Fibroblast of peridontal ligament (primary cell): ENCODE measurements at regions not wholly inside any gene's neighbourhood (a gene's known extent, or its start where the extent isn't known, plus 50 kb on each side); places are given as distances from the start of the nearest gene placed in this dataset.

ENCODE experiments used
- DNase-seq: peaks from one replicate; pipeline ENCODE4 v3.0.0-alpha.2; 2010; ENCODE audit errors: extremely low read depth

DNA sequence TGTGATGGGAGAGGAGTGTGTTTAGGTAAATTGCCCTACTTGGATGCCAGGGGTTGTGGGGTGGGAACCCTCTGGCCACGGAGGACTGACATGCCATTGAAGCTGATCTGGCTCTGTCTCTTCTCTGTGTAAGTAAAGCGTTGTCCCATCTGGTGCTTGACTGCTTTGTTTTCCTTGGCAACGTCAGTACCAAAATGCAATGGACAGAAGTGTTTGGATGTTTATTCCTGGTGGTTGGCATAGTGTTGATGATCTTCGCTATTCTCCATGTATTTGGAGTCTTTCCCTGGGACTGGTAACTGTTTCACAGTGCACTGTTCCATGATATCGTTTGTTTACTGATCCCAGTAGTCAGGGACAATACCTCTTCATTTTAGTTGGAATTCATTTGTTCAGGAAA is 130.5 kb upstream of the MCTP2 start:
- DNase-seq, result no peak

DNA sequence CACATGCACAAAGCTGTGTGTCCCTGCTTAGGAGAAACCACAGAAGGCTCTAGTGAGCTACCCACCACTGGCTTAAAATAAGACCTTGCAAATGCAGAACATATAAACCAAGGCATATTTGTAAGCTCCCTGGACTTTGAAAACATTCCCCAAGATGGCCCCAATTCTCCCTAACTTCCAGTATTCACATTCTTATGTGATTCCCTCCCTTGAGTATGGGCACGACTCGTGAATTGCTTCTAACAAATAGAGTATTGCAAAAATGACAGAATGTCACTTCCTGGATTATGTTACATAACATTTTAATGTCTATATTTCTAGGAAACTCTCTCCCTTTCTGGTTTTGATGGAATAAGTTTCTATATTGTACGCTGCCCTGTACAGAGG is 131.8 kb upstream of the MCTP2 start:
- no peak for DNase-seq

GRCh38 chr15:94098921-94099573 is 132.3 kb upstream of the MCTP2 start:
- no peak for DNase-seq

GRCh38 chr15:94097552-94097951 is 133.8 kb upstream of the MCTP2 start:
- no peak for DNase-seq

DNA sequence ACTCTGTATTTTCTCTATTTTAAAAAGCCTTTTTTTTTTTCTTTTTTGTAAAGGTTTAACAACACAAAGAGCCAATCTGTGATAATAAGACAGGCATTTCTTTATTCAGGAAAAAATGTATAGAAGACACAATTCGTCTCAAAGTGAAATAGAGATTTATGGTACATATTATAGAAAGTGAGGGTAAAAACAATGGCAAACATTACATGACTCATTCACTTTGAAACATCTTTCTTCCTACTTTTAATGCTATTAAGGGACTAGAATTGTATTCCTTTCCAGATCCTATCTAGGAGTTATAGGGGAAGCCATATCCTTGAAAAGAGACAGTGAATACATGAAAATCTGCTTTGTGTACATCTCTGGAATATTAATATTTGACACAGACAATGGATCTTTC is 137.1 kb upstream of the MCTP2 start:
- no peak for DNase-seq

DNA sequence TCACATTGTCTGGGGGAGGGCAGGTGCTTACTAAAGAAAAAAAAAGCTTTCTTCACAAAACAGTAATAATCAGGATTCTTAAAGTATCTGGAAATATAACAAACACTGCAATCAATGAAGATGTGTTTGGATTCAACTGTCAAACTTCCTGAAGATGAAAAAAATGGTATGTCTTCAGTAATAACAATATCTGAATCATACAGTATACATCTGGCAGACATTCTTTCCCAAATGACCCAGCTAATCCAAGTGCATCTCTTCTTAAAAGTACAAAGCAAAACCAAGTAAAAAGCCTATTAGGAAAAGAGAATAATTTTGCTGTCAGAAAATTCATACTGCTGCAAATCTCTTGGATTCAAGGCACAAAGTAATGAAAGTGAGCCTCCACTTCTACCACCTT is 145.0 kb upstream of the MCTP2 start:
- DNase-seq, result no peak

- no peak for DNase-seq
Observed at GRCh38 chr15:94083467-94084052, 147.8 kb upstream of the MCTP2 start.

DNA sequence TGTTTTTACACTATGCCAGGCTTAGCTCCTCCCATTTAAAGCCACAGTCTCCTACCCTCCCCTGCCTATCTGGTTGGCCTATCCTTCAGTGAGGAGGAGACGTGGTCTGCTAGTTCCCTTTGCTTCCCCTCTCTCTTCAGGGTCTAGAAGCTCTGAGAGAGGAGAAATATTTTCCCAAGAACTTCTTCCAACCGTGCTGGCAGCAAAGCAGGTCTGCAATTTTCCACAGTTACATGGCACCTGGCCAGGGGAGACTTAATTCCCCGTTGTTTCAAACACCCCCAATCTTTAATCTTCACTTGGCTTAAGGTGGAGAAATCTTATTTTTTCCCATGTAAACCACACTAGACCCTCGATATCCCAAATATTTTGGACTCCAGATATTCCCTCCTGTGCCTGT is 149.5 kb upstream of the MCTP2 start:
- DNase-seq, result no peak

- no peak for DNase-seq
Observed at GRCh38 chr15:94080989-94081605, 150.3 kb upstream of the MCTP2 start.

- DNase-seq, result peak; percentile 4
Observed at GRCh38 chr15:94080416-94080815, 150.9 kb upstream of the MCTP2 start.

- DNase-seq, result no peak
Observed at GRCh38 chr15:94079968-94080367, 151.4 kb upstream of the MCTP2 start.

DNA sequence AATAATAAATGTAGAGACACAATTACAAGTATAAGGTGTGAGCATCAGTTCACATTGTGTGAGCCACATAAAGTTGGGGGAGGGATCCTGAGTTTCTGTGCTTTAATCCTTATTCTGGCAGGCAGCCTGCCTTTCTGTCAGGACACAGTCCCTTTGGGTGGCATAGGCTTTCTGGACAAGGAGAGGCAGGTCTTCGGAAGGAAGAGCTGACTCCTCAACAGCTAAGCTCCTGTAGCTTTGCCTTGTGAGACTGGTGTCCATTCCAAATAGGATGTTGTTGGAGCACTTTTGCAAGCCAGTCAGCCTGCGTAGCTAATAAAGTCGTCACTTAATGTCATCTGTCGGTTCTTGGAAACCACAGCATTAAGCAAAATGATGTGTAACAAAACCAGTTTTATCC is 151.9 kb upstream of the MCTP2 start:
- no peak for DNase-seq

GRCh38 chr15:94077938-94078337 is 153.4 kb upstream of the MCTP2 start:
- no peak for DNase-seq

- DNase-seq, result peak; percentile 6
Observed at GRCh38 chr15:94075349-94075748, 156.0 kb upstream of the MCTP2 start.

DNA sequence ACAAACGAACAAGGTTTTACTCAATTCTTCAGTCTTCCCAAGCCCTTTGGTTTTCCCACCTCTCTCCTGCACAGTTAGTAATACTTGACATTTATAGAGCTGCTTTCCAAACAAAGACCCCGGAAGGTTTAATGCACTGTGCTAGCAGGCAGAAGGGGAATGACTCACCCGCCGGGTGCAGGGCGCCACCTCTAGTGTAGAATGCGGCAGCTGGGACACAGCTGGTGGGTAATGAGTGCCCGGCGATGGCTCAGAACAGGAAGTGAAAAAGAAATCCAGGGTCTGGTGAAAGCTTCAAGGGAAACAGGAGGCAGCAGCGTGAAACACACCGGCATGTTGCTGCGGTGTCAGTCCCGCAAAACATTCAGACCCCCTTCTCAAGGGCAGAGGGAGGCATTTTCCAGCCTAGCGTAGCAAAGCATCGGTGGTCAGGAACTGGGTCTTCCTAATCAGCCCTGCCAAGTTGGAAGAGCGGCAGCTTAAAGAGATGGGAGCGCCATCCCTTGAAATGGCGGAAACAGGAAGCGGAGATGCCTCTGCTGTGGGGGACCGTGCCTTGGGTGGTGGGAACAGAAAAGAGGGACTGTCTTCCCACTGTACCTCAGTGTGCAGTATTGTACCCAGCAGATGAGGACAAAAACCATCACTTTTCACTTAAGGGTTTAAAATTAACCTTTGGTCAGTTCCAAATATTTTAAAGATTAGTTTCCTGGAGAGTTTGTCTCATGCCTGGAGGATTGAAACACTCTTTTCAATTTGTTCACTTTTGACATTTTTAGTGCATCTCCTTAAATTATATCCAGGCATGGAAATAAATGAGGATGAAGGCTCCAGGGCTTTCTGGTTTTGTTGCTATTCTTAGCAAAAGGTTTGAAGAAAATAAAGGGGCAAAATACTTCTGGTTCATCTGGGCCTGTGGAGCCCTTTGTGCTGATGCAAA is 160.7 kb upstream of the MCTP2 start:
- DNase-seq, result no peak

GRCh38 chr15:94069844-94070243 is 161.5 kb upstream of the MCTP2 start:
- DNase-seq, result no peak

GRCh38 chr15:94066811-94067210 is 164.6 kb upstream of the MCTP2 start:
- no peak for DNase-seq

- no peak for DNase-seq
Observed at GRCh38 chr15:94066046-94066445, 165.3 kb upstream of the MCTP2 start.

DNA sequence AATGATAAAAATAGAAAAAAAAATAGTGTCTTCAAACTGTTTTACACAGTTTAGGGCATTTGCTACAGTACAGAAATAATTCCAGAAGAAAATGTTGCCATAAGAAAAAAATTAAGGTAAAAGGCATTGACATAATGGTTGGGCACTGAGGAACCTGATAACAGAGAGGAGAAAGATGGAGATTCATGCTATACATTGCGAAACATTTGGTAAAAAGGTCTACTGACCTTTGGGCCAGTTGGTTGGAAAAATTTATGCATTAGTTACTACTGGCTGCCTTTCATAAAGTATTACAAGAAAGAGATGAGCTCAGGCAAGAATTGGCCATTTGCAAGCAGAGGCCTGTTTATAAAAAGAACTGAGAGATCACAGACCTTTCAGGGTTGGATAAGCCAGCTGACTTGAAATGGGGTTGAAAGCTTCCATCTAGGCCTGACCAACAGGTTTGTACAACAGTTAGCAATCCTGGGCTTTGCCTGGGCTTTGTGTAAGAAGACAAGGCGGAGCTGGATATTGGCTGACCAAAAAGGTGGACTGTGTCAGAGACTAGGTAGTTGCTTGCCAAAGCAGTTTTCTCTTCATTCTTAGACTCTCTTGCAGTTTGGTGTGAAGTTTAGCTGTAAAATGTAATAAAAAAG is 166.6 kb upstream of the MCTP2 start:
- DNase-seq, result no peak

DNA sequence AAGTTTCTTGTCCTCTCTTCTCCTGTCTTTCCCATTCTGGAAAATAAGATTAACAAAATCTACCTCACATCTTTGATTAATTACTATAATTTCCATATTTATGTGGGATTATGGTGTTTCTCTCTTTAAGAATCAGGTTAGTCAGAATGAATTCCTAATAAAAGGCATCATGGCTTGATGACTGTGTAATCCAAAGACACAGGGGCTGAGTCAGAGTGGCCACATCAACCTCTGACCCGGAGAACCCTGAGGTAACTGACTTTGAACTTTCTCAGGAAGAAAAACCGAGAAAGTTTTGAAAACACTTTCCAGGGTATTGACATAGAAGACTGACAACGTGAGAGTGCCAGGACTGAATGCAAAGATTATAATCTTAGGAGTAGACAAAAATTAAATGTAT is 170.3 kb upstream of the MCTP2 start:
- no peak for DNase-seq

DNA sequence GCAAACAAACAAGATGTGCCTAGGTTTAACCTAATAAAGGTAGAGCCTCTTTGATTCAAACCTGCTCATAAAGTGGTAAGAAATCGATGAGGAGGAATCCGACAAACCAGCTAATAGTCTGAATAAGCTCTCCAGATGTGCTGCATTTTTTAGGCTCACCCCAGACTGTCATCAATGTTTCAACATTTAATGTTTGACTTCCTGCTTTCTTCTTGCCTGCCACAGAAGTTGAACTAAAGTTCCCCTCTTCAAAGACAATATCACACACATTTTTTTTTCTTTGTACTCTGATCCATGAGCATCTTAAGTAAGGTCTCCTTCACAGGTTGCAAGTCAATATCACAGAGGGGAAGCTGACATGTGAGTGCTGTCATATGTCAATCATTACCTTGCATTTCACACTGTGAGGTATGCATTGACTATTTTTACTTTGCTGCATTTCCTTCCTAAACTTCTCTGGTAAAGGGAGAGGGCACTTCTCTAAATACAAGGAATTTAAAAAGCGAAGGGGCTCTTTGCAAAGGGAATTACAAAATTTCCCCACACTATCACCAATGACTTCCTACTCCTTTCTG is 172.3 kb upstream of the MCTP2 start:
- DNase-seq, result no peak

DNA sequence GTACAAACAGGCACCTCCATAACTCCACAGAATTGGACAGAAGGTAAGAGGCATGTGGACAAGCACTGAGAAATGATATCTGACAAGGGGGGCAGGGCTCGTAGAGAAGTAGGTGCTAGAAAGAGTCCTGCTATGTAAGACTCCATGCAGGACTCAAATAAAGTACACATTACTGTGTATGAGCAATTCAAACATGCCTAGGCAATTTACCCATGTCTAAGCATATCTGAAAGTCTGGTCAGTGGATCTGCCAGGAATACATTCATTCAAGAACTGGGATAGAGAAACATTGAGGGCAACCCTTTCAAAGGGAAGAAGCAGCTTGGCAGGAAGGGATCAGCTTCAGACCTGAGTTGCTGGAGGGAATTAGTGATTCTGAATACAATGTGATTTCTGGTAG is 174.1 kb upstream of the MCTP2 start:
- no peak for DNase-seq
